ENCODE measurements at regions not wholly inside any gene's neighbourhood (a gene's known extent, or its start where the extent isn't known, plus 50 kb on each side); places are given as distances from the start of the nearest gene placed in this dataset.

DNA sequence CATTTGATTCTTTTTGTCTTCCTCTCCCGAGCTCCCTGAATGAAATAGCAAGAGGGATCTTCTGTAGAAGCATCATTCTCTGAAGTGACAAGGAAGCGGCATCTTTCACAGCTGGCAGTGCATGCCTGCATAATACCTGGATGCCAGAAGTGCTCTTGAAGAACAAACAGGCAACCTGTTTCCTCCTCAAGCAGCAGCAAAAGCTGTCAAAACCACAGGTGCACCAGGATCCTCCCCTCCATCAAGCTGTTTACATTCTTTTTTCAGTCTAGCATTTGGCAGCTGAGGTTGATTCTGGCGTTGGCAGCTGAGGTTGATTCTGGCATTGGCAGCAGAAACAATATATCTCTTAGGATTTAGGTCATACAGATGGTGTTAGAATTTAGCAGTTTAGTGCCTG, 979.0 kb downstream of the TUSC7 start (continued):
- TF ChIP-seq SIRT6 (IDR thresholded peaks at IDR 0.05; ENCODE audit: low read length) = no peak
- no peak for TF ChIP-seq PHF8 (conservative IDR thresholded peaks at IDR 0.05; ENCODE audit: low read depth, low read length)
- peak; percentile 49 for TF ChIP-seq CTBP2 (IDR thresholded peaks at IDR 0.05; ENCODE audit: borderline replicate concordance, insufficient read depth, insufficient read length, low read length)
- no peak for TF ChIP-seq CHD1 (IDR thresholded peaks at IDR 0.05; ENCODE audit: low read depth, low read length)
- TF ChIP-seq SIN3A (conservative IDR thresholded peaks at IDR 0.05 in 1 of 2, IDR thresholded peaks at IDR 0.05 in 1 of 2; ENCODE audit: low read depth in 1 of 2, low read length in 2 of 2) = peak; percentile 94
- TF ChIP-seq YY1 (IDR thresholded peaks at IDR 0.05; ENCODE audit: low read depth, low read length) = peak; percentile 46; the same call in 1 of the 2 replicates
- TF ChIP-seq ZNF274 (IDR thresholded peaks at IDR 0.05; ENCODE audit: borderline replicate concordance, extremely low read depth, low read length) = no peak
- TF ChIP-seq GTF2F1 (IDR thresholded peaks at IDR 0.05; ENCODE audit: borderline replicate concordance, low read depth, low read length) = no peak
- no peak for TF ChIP-seq TAF7 (optimal IDR thresholded peaks at IDR 0.05; ENCODE audit: borderline replicate concordance, low read depth, low read length)
- TF ChIP-seq RAD21 (IDR thresholded peaks at IDR 0.05 in 1 of 2, conservative IDR thresholded peaks at IDR 0.05 in 1 of 2; ENCODE audit: low read depth in 2 of 2, low read length in 2 of 2) = no peak
- TF ChIP-seq KDM5A (IDR thresholded peaks at IDR 0.05; ENCODE audit: low read length) = no peak
- no peak for TF ChIP-seq TBP (IDR thresholded peaks at IDR 0.05; ENCODE audit: low read depth, low read length)
